NCI-H1048 (cell line): ENCODE measurements at regions not wholly inside any gene's neighbourhood (a gene's known extent, or its start where the extent isn't known, plus 50 kb on each side); places are given as distances from the start of the nearest gene placed in this dataset.
A peak's percentile ranks its signal among the peaks of the same experiment; 100 is the strongest.
"Not testable (repeated sequence)": the region's sequence is repeated elsewhere in the genome, so short reads cannot be mapped to it uniquely, and the experiment has no call there.

Experiments
- DNase-seq: peaks from one replicate; lab custom pipeline; 2025; lab: John Stamatoyannopoulos, UW

DNA sequence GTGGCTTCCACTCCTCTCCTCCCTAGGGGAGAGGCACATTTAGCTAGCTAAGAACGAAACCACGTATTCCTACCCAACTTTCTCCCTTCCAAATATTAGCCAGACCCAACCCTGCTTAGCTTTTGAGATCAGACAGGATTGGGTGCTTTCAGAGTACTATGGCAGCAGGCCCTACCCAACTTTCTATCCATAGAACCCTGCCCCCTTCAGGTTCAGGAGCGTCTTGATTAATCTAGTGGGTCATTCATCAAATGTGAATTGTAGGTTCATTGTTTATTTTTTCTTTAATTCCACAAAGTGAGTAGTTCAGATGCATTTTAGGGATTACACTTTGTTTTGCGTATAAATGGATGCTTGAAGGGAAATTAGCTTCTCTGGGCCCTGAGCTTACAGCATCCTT is 188.3 kb downstream of the MIB1 start:
- DNase-seq = no peak

DNA sequence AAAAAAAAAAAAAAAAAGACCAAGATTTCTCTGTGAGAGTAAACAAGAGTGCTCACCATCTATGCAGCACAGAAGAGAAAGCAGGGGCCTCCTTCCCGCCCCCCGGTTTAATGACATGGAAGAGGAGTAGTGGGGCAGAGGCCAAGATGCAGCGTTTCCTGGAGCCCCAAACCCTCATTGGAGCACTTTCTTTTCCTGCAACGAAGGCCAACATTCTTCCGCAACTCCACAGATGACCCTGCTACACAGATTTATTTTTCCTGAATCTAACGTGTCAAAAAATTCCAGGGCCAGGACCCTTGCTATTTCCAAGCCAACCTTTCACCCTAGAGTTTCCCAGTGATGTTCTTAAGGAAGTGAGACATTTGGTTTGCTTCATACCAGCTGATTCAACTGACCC is 189.6 kb downstream of the MIB1 start:
- no peak for DNase-seq

DNA sequence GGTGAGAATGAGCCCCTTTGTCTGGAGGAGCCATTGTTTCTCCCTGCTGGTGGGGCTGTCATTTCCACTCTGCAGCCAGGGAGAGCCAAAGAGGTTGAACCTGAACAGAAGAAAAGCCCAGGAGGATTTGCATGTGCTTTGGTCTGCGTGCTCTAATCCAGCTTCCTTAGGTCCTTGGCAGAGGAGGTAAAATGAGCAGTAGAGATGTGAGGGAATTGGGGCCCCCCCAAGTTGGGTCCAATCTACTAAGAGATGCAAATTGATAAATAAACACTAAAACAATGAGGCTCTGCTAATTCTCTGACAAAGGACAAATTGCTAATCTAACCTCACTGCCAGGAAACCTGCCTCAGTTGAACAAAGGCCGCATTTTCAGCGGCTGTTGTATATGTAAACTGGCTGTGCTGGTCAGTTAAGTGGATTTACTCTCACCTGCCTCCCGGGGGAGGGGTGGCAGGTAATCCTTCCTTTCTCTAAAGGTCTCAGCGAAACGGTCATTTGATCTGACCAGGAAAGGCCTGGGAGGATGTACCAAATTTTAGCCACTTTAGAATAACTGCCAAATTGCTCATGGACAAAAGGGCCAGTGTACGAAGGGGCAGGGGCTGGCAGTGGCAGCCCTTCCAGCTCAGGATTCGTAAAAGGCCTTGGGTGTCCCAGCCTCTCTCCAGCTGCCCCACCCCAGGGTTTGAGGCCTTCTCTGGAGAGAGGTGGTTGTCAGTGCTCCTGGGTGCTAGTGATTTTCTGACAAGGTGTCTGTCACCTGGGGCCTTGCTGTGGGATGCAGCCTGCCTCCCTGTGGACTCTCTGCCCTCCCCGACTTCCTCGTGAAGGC is 193.6 kb downstream of the MIB1 start:
- peak; percentile 11 for DNase-seq

DNA sequence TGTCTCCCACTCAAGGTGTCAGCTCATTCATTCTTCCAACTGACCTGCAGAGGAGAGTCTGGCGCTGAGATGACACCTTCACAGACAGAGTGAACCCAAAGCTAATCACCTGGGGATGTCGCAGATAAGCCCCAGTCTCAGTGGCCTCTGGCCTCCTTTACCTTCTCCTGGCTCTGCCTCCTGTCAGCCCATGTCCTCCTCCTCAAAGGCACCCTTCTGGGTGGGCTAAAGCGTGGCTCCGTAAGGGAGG is 194.1 kb downstream of the MIB1 start:
- no peak for DNase-seq

DNA sequence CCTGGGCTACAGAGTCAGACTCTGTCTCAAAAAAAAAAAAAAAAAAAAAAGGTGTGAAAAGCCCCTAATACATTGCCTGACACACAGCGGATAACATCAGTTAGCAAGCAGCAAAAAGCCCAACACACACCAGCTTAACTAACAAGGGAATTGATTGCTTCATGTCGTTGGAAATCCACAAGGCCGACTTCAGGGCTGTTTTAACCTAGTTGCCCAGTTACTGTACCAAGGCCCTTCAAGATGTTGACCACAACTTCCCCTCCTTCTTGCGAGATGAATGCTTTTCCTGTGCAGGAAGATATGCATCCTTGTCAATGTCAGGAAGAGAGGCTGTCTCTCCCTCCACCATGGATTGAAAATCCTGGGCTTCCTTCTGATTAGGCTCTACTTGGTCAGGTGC is 202.9 kb downstream of the MIB1 start:
- DNase-seq = no peak

DNA sequence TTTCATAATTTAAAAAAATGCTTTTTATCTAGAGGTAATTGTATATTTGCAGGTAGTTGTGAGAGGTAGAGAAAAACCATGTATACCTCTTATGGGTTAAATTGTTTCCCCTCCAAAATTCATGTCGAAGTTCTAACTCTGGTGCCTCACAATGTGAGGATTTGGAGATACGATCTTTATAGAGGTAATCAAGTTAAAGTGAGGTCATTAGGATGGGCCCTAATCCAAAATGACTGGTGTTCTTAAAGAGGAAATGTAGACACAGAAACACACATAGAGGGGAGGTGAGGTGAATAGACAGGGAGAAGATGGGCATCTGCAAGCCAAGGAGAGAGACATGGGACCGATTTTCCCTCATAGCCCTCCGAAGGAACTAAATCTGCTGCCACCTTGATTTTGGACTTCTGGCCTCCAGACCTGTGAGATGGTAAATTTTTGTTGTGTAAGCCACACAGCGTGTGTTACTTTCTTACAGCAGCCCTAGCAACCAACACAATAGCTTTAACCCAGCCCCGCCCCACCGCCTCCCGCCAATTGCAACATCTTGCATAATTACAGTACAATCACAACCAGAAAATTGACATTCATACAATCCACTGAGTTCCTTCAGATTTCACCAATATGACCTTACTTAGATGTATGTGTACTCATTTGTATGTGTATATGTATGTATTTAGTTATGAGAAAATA is 208.9 kb downstream of the MIB1 start:
- no peak for DNase-seq

DNA sequence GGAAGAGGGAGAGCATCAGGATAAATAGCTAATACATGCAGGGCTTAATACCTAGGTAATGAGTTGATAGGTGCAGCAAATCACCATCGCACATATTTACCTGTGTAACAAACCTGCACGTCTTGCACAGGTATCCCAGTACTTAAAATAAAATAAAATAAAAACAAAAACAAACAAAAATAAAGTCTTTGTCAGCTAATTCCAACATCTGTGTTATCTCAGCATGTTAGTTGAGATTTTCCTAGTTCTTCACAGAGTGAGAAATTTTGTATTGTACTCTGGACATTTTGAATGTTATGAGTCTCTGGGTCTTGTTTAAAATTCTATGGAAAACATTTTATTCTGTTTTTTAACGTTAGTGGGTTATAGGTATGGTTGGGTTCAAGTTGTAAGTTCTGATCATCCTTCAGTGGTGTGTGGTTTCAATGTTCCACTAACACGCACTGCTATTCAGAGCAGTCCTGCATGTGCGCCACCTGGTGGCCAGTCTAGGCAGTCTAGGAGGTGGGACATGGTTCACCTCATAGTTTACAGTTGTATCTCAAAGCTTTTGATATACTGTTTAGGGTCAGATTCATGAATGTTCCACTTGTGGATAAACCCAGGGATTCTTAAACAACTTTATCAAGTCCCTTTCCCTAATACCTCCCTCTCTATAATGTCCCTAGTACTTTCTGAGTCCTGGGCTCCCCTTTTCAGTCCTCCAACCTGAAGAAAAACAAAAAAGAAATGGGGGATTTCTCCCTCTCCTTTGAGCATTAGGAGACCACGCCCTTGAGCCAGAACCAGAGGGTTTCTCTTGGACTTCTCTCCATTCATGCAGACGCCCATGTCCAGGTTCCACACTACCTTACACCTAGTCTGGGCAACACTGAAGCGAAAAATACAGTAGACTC is 213.4 kb upstream of the GATA6 start:
- DNase-seq = peak; percentile 37

DNA sequence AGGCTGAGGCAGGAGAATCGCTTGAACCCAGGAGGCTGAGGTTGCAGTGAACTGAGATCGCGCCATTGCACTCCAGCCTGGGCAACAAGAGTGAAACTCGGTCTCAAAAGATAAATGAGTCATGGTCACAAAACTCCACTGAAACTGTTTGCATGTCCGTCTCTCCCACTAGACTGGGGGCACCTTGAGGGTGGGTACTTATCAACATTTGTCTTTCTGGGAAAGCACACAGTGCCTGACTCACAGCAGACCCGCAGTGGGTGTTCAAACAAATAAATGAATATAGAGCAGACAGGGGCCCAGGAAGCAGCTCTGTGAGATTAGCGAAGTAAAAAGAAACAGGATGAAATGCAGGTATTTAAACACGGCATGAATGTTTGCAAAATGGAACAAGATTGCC is 211.1 kb upstream of the GATA6 start:
- DNase-seq = no peak

DNA sequence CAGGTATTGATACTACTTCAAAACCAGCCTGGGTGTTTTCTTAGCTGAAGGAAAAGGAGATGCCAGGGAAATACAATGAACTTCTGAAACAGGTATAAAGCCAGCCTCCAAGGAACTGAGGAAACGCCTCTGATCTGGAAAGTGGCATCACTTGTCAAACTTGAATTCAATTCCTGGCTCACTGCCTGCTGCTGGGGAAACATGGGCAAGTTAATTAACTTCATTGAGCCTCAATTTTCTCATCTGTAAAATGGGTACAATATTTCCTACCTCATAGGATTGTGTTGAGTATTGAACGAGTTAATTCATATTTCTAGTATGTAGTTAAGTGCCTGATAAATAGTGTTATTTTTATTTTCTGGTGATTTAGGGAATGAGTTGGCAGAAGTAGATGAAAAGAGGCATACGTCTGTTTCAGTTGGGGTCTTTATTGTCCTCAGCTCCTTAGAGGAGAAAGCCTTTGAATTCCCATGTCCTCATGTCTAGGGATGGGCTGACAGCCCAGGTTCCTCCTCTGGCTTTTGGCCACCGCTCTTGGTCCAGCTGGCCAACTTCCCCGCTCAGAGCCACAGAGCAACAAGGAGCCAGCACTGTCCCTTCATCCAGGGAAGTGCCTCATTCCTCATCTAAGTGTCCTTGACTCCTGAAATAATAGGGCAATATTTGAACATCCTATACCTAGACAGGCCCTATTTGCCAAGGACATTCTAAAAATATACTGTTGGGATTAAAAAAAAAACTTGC is 210.5 kb upstream of the GATA6 start:
- DNase-seq = no peak

DNA sequence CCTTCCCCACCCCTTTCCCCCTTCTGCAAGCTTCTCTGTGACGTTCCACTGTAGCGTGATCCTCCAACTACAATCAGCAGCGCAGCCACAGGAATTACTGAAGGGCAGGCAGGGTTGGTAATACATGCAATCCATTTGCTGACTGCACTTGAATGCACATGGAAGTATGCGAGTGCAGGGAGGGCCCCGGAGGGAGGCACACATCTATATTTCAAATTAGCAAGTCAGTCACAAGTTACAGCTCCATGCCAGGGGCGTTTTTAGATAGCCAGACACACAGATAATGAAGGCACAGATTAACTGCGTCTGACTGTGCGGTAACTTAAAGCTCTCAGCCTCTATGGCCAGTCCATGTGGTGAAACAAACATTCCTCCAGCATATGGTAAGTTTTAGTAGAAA is 209.2 kb upstream of the GATA6 start:
- DNase-seq = no peak

DNA sequence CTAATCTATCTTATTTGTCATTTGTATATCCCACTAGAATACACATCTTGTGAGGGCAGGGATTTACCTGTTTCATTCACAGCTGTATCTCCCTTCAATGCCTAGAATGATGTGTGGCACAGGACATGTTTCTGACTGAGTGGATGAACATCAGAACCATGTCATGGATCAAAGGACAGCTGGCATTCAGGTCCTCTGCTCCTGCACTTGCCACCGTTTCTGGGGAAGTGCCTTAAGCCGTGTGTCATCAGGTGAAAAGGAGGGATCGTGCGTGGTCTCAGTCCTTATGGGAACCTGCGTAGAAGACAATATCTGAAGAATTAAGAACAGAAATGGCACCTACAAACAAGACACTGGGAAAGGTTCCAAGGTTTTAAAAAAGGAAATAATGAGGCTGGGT is 206.1 kb upstream of the GATA6 start:
- DNase-seq = no peak

DNA sequence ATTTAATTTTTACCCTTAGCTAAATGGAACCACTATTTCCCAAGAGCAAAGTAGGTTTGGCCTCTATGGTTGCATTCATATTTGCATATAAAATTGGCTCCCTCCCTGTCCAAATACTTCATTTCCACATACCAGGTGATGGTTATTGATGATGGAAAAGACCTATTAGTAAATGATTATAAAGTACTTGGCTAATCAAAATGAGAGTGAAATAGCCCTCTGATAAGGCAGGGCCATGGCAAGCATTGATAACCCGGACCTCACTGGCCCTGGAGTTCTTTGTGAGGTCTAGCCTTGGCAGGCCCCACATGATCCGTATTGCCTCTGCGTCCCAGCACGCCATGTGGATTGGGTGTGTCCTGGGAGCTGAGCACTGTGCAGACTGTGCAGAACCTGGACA is 201.1 kb upstream of the GATA6 start:
- no peak for DNase-seq

DNA sequence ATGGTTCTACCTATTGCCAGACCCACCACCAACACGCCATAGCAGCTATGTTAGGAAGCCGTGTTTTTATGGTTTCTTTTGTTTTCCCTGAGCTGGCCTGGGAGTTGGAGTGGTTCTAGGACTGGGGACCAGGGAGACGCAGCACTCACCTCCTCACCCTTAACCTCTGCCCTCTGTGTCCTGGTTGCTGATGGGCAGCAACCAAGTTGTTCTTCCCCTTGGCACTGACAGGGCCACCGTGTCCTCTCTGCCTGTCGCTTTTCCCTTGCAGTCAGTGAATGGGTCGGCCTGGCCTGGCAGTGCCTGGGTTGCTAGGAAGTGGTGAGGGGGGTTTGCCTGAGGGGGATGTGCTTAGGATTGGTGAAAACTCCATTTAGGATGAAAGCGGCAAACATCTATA is 197.1 kb upstream of the GATA6 start:
- no peak for DNase-seq

DNA sequence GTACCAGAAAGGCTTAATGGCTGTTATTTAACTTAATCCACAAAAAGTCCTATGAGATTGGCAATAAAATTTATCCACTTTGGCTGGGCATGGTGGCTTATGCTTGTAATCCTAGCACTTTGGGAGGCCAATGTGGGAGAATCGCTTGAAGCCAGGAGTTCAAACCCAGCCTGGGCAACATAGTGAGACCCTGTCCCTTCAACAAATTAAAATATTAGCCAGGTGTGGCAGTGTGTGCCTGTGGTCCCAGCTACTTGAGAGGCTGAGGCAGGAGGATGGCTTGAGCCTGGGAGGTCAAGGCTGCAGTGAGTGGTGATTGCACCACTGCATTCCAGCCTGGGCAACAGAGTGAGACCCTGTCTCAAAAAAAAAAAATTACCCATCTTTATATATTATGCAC is 193.4 kb upstream of the GATA6 start:
- DNase-seq = not testable (repeated sequence)

DNA sequence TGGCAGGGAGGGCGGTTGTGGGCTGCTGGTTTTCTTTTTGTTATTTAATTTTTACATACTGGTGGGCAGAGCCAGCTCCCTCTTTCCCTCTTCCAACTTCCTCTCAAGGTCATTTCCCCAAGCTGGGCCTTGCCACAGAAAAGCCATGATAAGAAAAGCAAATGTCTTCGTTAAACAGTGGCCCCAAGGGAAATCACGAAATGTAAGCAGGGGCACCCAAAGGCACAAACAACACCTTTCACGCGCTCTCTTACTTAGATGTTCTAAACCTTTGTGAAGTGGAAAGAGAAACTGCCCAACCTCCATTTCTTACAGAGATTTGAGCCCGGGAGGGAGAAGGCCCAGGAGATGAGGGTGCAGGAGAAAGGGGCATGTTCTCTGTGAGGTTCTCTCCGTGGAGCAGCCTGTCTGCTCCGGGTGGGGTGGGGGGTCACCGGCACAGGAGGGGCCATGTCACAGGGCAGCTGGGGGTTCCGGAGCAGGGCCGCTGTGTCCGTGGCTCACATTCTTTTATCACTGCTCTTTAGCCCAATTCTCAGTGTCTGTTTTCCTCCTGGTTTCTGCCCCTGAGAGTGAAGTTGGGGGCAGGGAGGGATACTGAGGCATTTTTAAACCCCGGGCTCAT is 190.7 kb upstream of the GATA6 start:
- no peak for DNase-seq

DNA sequence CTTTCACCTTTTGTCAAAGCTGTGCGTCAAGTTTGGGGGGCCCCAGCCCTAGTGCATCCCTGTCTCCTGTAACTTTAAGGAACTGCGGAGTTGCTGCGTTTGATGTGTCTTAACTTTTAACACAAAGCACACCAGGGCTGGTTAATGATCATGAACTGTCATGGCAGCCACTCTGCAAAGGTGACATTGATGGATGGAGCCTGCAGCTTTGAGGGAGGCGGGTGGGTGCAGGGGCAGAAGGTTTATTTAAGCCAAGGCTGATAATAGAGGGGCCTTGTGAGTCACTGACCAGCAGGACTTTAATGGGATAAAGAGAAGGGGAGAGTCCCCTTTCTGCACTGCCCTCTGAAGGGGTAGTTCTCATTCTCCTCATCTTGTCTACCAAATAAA is 190.2 kb upstream of the GATA6 start:
- DNase-seq = no peak

DNA sequence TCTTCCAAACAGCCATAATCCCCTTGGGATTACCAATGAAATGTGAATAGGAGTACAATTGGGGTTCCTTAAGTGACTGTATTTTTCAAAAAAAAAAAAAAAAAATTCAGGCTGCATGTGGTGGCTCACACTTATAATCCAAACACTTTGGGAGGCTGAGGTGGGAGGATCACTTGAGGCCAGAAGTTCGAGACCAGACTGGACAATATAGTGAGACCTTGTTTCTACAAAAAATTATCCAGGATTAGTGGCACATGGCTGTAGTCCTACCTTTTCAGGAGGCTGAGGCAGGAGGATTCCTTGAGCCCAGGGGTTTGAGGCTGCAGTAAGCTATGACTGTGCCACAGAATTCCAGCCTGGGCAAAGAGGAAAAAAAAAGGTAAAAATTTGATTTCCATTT is 189.6 kb upstream of the GATA6 start:
- no peak for DNase-seq

DNA sequence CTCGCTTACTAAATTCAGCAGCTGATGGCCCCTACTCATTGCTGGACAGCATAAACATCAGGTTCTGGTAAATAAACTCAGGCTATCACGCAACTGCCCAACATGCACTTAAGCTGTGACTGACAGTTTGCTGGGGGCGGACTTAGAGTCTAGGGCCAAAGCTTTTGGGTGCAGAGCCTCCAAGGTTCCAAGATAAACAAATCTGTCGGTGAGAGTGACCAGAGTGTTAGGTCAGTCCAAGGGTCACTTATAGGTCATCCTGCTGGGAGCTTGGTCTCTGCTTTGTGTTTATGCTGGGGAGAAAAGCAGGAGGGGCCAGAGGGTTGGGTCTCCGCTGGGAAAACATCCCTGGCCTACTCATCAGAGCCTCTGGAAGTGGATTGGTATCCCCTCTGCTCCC is 188.6 kb upstream of the GATA6 start:
- no peak for DNase-seq

DNA sequence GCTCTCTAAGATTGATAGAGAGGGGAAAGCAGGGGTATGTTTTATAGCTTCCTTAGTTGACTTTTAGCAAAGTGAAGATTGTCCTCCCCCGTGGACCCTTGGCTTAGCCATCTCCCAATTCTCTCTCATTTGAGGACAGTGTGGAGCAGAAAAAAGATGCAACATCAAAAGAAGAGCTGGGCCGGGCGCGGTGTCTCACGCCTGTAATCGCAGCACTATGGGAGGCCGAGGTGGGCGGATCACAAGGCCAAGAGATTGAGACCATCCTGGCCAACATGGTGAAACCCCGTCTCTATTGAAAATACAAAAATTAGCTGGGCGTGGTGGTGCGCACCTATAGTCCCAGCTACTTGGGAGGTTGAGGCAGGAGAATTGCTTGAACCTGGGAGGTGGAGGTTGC is 187.9 kb upstream of the GATA6 start:
- not testable (repeated sequence) for DNase-seq

DNA sequence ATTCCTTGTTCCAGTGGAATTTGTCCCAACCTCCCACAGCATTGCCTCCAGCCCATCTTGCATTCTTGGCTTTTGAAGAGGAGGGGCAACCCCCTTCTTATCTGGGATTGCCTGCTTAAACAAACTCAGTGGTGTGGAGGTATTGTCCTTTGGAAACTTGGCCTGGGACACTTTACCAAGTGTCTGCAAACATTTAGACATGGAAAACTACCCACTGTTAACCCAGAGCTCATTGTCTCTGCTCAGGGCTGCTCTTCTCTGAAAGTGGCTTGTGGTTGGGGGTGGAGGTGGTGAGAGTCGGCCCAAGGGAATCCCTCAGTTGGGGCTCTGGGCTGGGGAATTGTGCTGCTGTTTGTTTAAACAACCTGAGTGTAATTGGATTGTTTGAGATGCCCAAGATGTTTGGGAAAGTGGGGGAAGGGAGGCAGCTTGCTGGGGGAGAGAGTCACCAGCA is 178.3 kb upstream of the GATA6 start:
- no peak for DNase-seq

DNA sequence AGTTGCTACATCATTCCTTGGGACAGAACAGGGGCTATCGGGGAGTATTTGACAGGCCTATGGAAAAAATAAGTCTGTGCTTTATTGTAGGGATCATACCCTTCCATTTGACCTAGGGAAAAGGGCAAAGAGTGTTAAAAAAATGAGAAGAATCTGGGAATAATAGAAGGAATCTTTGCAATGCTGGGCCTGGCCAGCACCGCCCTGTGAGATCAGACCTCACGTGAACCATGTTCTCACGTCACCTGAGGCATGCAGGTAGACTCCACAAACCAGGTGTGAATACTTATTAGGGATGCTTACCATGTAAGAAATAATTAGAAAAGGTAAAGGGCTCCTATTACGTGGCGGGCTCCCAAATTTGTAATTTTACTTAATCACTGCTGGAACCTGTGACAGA is 177.5 kb upstream of the GATA6 start:
- no peak for DNase-seq

DNA sequence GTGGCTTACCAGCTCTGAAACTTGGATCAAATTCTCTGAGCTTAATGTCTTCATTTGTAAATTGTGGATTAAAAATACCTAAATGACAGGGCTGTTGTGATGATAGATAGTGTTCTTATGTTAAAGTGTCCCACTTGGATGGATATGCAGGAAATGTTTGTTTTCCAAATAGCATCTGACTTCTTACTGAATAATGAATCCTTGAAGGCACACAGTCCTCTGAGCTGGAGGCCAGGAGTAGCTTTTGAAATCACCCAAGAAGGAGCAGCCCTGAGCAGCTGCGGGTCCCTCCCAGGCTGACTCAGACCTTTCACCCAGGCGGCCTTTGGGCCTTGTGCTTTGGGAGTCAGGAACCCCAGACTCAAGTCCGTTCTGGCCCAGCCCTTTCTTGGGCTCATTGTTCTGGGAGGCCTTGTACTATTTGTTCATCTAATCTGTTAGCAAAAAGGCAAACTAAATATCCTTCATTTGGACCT is 173.0 kb upstream of the GATA6 start:
- no peak for DNase-seq
